ENCODE measurements at regions not wholly inside any gene's neighbourhood (a gene's known extent, or its start where the extent isn't known, plus 50 kb on each side); places are given as distances from the start of the nearest gene placed in this dataset.
"Not testable (repeated sequence)": the region's sequence is repeated elsewhere in the genome, so short reads cannot be mapped to it uniquely, and the experiment has no call there.

GRCh38 chr16:33710696-33711087, 251.3 kb downstream of the TP53TG3F start:
- not testable (repeated sequence) for TF ChIP-seq CTCF (conservative IDR thresholded peaks at IDR 0.05); ZFX (IDR thresholded peaks at IDR 0.05)

All from C4-2B (cell line).